GM12891 (cell line): ENCODE measurements at regions not wholly inside any gene's neighbourhood (a gene's known extent, or its start where the extent isn't known, plus 50 kb on each side); places are given as distances from the start of the nearest gene placed in this dataset.

Source experiments
- PAX5 ChIP-seq: IDR thresholded peaks from 2 replicates; pipeline ENCODE4 v1.6.1; 2011; ENCODE audit warnings: low read length, moderate library complexity, mild to moderate bottlenecking; ENCODE audit not compliant: insufficient read depth, severe bottlenecking
- POLR2A ChIP-seq: IDR thresholded peaks from 2 replicates; pipeline ENCODE4 v1.6.1; 2011; ENCODE audit warnings: low read depth, low read length, control low read depth
- POLR2AphosphoS5 ChIP-seq: IDR thresholded peaks from 2 replicates; pipeline ENCODE4 v1.6.1; 2011; ENCODE audit warnings: low read depth, low read length, control low read depth
- POU2F2 ChIP-seq: IDR thresholded peaks from 2 replicates; pipeline ENCODE4 v1.6.1; 2011; ENCODE audit warnings: low read depth, mild to moderate bottlenecking, control low read depth, low read length, moderate library complexity
- SPI1 ChIP-seq: IDR thresholded peaks from 2 replicates; pipeline ENCODE4 v1.6.1; 2011; ENCODE audit warnings: low read depth, low read length, control low read depth
- TAF1 ChIP-seq: IDR thresholded peaks from 2 replicates; pipeline ENCODE4 v1.6.1; 2011; ENCODE audit warnings: low read depth, low read length, control low read depth

DNA sequence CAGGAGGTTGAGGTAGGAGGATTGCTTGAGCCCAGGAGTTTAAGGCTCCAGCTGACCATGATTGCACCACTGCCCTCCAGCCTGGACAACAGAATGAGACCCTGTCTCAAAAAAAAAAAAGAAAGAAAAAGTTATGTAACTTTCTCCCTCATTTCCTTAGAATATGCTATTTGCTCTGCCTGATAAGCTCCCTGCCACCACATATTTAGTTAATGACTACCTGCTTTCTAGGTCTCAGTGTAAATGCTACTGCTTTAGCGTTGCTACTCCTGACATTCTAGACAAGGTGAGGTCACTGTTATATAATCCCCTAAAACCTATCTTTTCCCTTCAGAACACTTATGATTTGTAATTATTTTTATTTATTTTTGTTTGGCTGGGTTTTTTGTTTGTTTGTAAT lies 86.3 kb upstream of the AMN1 start:
- TF ChIP-seq POLR2A (no peak), TAF1 (no peak), POLR2AphosphoS5 (no peak), SPI1 (no peak), PAX5 (no peak), POU2F2 (no peak)
